ENCODE measurements at regions not wholly inside any gene's neighbourhood (a gene's known extent, or its start where the extent isn't known, plus 50 kb on each side); places are given as distances from the start of the nearest gene placed in this dataset.

- DNase-seq: no peak
Measured at GRCh38 chr22:18731075-18731666, 119.5 kb upstream of the RIMBP3 start.

- peak; percentile 82 for DNase-seq
Measured at GRCh38 chr22:18730410-18730809, 118.7 kb upstream of the RIMBP3 start.

All from activated naive CD4-positive, alpha-beta T cell treated with anti-CD3 and anti-CD28 coated beads, Interleukin-2, amount 50 U/mL, for 16 hours (primary cell).